ENCODE measurements at regions not wholly inside any gene's neighbourhood (a gene's known extent, or its start where the extent isn't known, plus 50 kb on each side); places are given as distances from the start of the nearest gene placed in this dataset.

- TF ChIP-seq CTCF (IDR thresholded peaks at IDR 0.05; ENCODE audit: control extremely low read depth in 1 of 3, insufficient read depth in 1 of 3, low read depth in 1 of 3, low read length in 3 of 3): no peak
- no peak for TF ChIP-seq POLR2A (IDR thresholded peaks at IDR 0.05; ENCODE audit: control extremely low read depth in 1 of 2, low read depth in 2 of 2, low read length in 2 of 2)
- no peak for TF ChIP-seq JUND (IDR thresholded peaks at IDR 0.05; ENCODE audit: low read length)
- TF ChIP-seq RAD21 (IDR thresholded peaks at IDR 0.05 in 1 of 2, conservative IDR thresholded peaks at IDR 0.05 in 1 of 2; ENCODE audit: low read depth in 2 of 2, low read length in 2 of 2): no peak
- no peak for TF ChIP-seq EP300 (IDR thresholded peaks at IDR 0.05; ENCODE audit: borderline replicate concordance in 1 of 2, low read depth in 2 of 2, low read length in 2 of 2)
- TF ChIP-seq ATF2 (IDR thresholded peaks at IDR 0.05; ENCODE audit: low read length): no peak
- TF ChIP-seq TEAD4 (IDR thresholded peaks at IDR 0.05; ENCODE audit: low read depth, low read length): no peak
- TF ChIP-seq POLR2AphosphoS5 (IDR thresholded peaks at IDR 0.05; ENCODE audit: low read depth, low read length): no peak
- TF ChIP-seq GABPA (IDR thresholded peaks at IDR 0.05; ENCODE audit: borderline replicate concordance, insufficient read depth, low read length): no peak
Measured at GRCh38 chr2:175807031-175807873, 194.8 kb downstream of the LNPK start.

Measured in H1 (cell line).